Fibroblast of lung (primary cell): ENCODE measurements at regions not wholly inside any gene's neighbourhood (a gene's known extent, or its start where the extent isn't known, plus 50 kb on each side); places are given as distances from the start of the nearest gene placed in this dataset.

Source experiments
- DNase-seq, 2 donors: peaks; one replicate each; pipeline versions ENCODE4 v3.0.0 to v3.0.0-alpha.2; 2010; ENCODE audit warnings: low read depth in 2 of 2
- H2AFZ ChIP-seq: 2 replicates; pipeline ENCODE4 v1.5.1; 2012; ENCODE audit warnings: low read length, control low read depth, inconsistent platforms
- H3K27ac ChIP-seq: 2 replicates; pipeline ENCODE4 v1.5.1; 2011; ENCODE audit warnings: low read length, control low read depth; ENCODE audit not compliant: insufficient read depth
- H3K27me3 ChIP-seq: 2 replicates; pipeline ENCODE4 v1.5.1; 2011; ENCODE audit warnings: mild to moderate bottlenecking, low read length; ENCODE audit not compliant: control insufficient read depth, insufficient read depth
- H3K36me3 ChIP-seq: 2 replicates; pipeline ENCODE4 v1.5.1; 2011; ENCODE audit warnings: low read length; ENCODE audit not compliant: control insufficient read depth, insufficient read depth
- H3K4me1 ChIP-seq: 2 replicates; pipeline ENCODE4 v1.5.1; 2011; ENCODE audit warnings: low read length; ENCODE audit not compliant: control insufficient read depth, insufficient read depth; ENCODE audit errors: extremely low read depth
- H3K4me2 ChIP-seq: 2 replicates; pipeline ENCODE4 v1.5.1; 2011; ENCODE audit warnings: low read length, control low read depth; ENCODE audit not compliant: insufficient read depth; ENCODE audit errors: extremely low read depth
- H3K4me3 ChIP-seq, 4 experiments: fragments of 200-600 bp in 1 of 4; sonication (generic) in 1 of 4; replicated peaks in 1 of 4; 2 replicates each; pipeline ENCODE4 v1.5.1; 2011 to 2016; ENCODE audit warnings: low read length in 4 of 4, low read depth in 3 of 4, mild to moderate bottlenecking in 3 of 4, control low read depth in 2 of 4, inconsistent platforms in 1 of 4, mixed read lengths in 1 of 4; ENCODE audit not compliant: insufficient read depth in 1 of 4; ENCODE audit errors: control extremely low read depth in 1 of 4
- H3K79me2 ChIP-seq: 2 replicates; pipeline ENCODE4 v1.5.1; 2012; ENCODE audit warnings: mild to moderate bottlenecking, low read length, inconsistent platforms; ENCODE audit not compliant: control insufficient read depth, insufficient read depth
- H3K9ac ChIP-seq: 2 replicates; pipeline ENCODE4 v1.5.1; 2011; ENCODE audit warnings: mild to moderate bottlenecking, low read length, control low read depth; ENCODE audit not compliant: insufficient read depth
- H3K9me3 ChIP-seq: 2 replicates; pipeline ENCODE4 v1.5.1; 2012; ENCODE audit warnings: low read depth, low read length; ENCODE audit not compliant: control insufficient read depth, insufficient read depth
- H4K20me1 ChIP-seq: 2 replicates; pipeline ENCODE4 v1.5.1; 2011; ENCODE audit warnings: low read length; ENCODE audit not compliant: control insufficient read depth, insufficient read depth; ENCODE audit errors: extremely low read depth
- CTCF ChIP-seq, 2 donors: IDR thresholded peaks in 1 of 2; conservative IDR thresholded peaks in 1 of 2; 1 replicate in 1 of 2; 2 replicates in 1 of 2; pipeline ENCODE4 v1.5.1; 2011 to 2012; ENCODE audit warnings: low read length in 2 of 2, control low read depth in 1 of 2, inconsistent platforms in 1 of 2, low read depth in 1 of 2, mild to moderate bottlenecking in 1 of 2
- EZH2 ChIP-seq: IDR thresholded peaks from 2 replicates; pipeline ENCODE4 v1.5.1; 2012; ENCODE audit warnings: low read length, control low read depth, mild to moderate bottlenecking; ENCODE audit errors: missing control alignments

- Histone ChIP-seq H3K27ac (no peak overlapping the region), H3K79me2 (no peaks in the 10 kb centered on the region), H3K36me3 (no peaks in the 10 kb centered on the region), H3K4me3 (no peak overlapping the region), H3K9me3 (no peaks in the 10 kb centered on the region), H2AFZ (no peak overlapping the region), H3K4me2 (no peak overlapping the region), H3K9ac (no peak overlapping the region), H3K27me3 (no peaks in the 10 kb centered on the region), H3K4me1 (no peaks in the 10 kb centered on the region), H4K20me1 (no peaks in the 10 kb centered on the region)
- DNase-seq, result no peak
- TF ChIP-seq CTCF (conservative IDR thresholded peaks at IDR 0.05 in 1 of 2, IDR thresholded peaks at IDR 0.05 in 1 of 2; ENCODE audit: low read depth in 1 of 2, low read length in 2 of 2) (no peak), EZH2 (no peak)
These were observed 244.9 kb upstream of the KCNN2 start for GRCh38 chr5:114116981-114117380.

- DNase-seq, result no peak
- no peak overlapping the region for H3K4me3 ChIP-seq
- no peak overlapping the region for H3K27ac ChIP-seq
- H3K9ac ChIP-seq, result no peak overlapping the region
- H3K79me2 ChIP-seq, result no peaks in the 10 kb centered on the region
- no peak overlapping the region for H2AFZ ChIP-seq
- H3K9me3 ChIP-seq, result no peaks in the 10 kb centered on the region
- H3K27me3 ChIP-seq, result no peaks in the 10 kb centered on the region
- H4K20me1 ChIP-seq, result no peaks in the 10 kb centered on the region
- no peaks in the 10 kb centered on the region for H3K36me3 ChIP-seq
- no peak overlapping the region for H3K4me2 ChIP-seq
- H3K4me1 ChIP-seq, result no peaks in the 10 kb centered on the region
- no peak for TF ChIP-seq CTCF (conservative IDR thresholded peaks at IDR 0.05 in 1 of 2, IDR thresholded peaks at IDR 0.05 in 1 of 2; ENCODE audit: low read depth in 1 of 2, low read length in 2 of 2)
- TF ChIP-seq EZH2, result no peak
These were observed 243.4 kb upstream of the KCNN2 start for GRCh38 chr5:114118511-114118910.

GRCh38 chr5:114120166-114120565 lies 241.7 kb upstream of the KCNN2 start:
- H3K79me2 ChIP-seq, result no peaks in the 10 kb centered on the region
- no peak for TF ChIP-seq CTCF (conservative IDR thresholded peaks at IDR 0.05 in 1 of 2, IDR thresholded peaks at IDR 0.05 in 1 of 2; ENCODE audit: low read depth in 1 of 2, low read length in 2 of 2)
- TF ChIP-seq EZH2, result no peak
- H3K4me2 ChIP-seq, result no peak overlapping the region
- H3K36me3 ChIP-seq, result no peaks in the 10 kb centered on the region
- no peak overlapping the region for H3K4me3 ChIP-seq
- H4K20me1 ChIP-seq, result no peaks in the 10 kb centered on the region
- H3K4me1 ChIP-seq, result no peaks in the 10 kb centered on the region
- DNase-seq, result no peak
- H3K9ac ChIP-seq, result no peak overlapping the region
- no peak overlapping the region for H3K27ac ChIP-seq
- H3K9me3 ChIP-seq, result no peaks in the 10 kb centered on the region
- no peak overlapping the region for H2AFZ ChIP-seq
- H3K27me3 ChIP-seq, result no peaks in the 10 kb centered on the region
